ENCODE measurements at regions not wholly inside any gene's neighbourhood (a gene's known extent, or its start where the extent isn't known, plus 50 kb on each side); places are given as distances from the start of the nearest gene placed in this dataset.
A peak's percentile ranks its signal among the peaks of the same experiment; 100 is the strongest.
"Not testable (repeated sequence)": the region's sequence is repeated elsewhere in the genome, so short reads cannot be mapped to it uniquely, and the experiment has no call there.

DNA sequence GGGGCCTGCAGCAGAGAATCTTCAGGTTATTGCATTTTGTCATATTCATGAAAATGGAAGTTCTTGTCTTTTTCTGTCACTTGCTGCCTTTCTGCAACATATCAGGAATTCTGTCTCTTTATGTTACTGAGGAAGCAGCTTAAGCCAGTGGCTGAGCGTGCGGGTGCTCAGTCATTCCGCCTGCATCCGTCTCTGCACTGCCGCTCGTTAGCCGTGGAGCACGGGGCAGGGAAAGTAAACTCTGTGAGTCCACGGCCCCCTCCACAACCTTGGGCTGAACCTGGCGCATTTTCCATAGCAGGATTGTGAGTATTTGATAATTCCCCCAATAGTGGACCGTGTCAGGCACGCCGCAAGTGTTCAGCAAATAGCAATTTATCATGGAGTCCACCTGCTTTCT, 1007.7 kb downstream of the BRD1 start:
- DNase-seq (ENCODE audit: low spot score): no peak

DNA sequence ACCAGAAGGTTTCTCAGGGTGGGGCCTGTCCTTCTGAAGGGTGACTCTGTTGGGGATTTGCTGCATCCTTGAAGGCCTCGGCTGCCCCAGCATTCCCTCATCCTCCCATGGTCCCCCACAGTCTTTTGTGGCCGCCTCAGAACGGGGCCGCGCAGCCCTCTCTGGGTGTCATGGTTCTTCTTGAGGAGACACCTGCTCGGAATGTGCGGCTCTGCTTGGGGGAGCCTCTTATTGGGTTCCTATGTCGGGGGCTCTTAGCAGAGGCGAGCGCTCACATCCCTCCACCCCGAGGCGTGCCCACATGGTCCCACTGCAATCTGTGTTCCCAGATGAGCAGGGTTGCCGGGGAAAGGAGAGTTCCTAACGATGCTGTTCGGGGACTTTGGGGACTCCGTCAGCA, 1008.4 kb downstream of the BRD1 start:
- DNase-seq (ENCODE audit: low spot score): no peak

DNA sequence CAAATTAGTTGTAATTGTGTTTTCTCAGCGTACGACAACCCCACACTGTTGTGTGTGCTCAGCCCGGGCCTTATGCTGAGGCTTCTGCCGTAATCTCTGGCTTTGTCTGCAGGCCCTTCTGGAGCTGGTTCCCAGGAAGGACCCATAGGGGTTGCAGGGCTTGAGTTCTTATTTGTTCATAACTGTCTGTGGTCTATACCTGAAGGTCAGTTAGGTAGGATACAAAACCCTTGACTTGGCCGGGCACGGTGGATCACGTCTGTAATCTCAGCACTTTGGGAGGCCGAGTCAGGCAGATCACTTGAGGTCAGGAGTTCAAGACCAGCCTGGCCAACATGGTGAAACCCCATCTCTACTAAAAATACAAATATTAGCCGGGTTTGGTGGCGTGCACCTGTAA, 1010.2 kb downstream of the BRD1 start:
- DNase-seq (ENCODE audit: low spot score): not testable (repeated sequence)

DNA sequence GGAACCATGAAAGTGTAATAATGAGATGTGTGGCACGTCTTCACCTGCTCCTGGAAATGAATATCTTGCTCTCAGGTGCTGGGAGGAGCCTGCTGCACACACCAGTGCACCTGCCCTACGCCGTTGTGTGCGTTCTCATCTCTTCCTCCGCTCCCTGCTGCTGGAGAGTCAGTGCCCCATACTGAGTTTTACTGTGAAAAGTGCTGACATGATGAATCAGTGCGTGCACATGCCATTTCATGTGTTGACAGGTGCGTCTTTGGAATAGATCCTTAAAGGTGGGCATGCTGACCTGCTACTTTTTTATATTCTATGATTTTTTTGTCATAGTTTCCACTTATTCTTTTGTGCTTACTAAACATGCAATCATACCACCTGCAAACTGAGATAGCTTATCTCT, 1015.8 kb downstream of the BRD1 start:
- no peak for DNase-seq (ENCODE audit: low spot score)

DNA sequence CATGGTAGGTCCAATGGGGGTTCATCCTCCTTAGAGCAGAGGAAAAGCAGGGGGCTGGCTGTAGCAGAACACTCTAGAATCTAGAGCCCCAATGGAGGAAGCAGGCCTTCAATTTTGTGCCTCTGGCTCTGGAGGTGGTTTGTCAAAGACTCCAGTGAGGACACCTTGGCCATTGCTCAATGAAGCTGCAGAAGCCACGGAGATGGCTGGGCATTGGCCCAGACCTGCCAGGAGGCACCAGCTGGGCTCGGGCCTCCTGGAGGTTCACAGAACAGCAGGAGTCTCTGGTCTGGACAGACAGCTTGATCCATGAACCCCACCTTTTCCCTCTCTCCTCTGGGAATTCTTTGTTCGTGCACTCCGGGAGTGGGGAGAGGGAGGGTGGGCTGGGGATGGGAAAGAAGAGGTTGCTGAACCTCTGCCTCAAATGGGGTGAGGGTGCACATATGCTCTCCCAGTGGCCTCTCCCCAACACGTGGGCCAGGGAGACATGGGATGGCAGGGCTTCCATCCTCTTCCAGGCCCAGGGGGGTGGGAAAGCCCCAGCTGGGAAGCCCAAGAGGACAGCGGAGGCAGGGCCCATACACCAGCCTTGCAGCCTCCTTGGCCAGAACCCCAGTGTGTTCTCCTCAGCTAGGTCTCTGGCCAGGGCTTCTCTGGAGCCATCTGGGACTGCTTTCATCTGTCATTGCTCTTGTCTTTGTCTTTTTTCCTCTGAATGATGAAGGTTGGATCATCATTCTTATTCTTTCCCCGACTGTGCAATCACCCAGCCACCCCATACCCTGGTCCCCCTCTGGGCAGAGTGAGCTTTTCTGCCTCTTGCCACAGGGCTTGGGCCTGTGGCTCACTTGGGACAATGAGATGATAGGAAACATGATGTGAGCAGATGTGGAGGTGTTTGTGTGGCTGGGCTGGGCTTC, 1019.4 kb downstream of the BRD1 start:
- DNase-seq (ENCODE audit: low spot score): no peak

DNA sequence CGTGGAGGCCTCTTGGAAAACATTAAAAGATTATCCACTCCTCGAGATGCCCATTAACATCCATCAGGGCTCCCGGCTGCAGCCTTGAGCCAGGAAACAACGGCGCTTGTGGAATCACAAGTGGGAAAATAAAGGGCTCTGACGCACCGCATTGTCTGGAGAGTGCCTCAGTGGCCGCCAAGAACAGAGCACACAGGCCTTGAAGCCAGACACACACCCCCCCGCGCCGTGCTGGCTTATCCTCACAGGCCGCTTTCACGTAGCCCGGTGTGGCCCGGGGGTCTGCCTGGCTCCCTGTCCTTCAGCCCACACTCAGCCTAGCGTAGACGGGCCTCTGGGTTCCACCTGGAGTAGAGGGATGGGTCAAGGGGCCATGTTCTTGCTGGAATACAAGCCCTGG, 1020.5 kb downstream of the BRD1 start:
- DNase-seq (ENCODE audit: low spot score): peak; percentile 58

DNA sequence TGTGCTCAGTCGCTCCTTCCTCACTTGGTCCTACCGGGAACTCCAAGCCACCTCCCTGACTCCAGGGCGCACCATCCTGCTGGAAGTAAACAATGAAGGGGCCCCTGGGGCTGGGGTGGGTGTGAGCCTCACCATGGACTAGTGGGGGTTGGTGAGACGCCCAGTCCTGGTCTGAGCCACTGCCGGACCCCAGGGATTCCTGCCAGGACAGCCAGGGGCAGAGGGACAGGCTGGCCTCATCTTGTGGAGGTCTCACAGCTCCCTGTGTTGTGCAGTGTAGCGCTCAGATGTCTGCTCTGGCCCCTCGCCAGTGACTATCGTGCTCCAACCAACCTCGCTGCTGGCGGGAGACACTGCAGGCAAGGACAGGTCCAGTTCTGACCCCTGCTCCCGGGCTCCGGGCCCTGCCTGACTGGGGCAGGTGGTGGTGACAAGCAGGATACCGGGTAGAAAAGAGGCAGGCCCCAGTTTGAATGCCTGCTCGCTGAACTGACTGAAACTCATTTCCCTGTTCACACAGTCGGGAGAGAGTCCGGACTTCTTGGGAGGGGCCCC, 1021.4 kb downstream of the BRD1 start:
- DNase-seq (ENCODE audit: low spot score): no peak

DNA sequence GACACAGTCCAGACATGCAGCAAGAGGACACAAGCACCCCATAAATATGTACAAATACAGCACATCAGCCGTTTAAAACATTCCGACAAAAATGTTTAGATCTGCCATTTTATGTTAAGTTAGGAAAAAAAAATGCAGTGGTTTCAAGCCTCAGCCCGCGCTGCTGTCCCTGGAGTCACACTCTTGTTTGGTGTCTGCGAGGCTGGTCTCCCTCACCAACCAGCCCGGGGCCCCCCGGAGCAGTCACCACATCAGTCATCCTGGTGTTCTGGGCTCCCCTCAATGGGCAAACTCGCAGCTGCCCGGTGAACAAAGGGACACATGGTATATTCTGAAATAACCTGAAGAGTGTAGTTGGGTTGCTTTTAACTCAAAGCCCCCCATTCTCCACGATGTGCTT, 1022.2 kb downstream of the BRD1 start:
- no peak for DNase-seq (ENCODE audit: low spot score)

DNA sequence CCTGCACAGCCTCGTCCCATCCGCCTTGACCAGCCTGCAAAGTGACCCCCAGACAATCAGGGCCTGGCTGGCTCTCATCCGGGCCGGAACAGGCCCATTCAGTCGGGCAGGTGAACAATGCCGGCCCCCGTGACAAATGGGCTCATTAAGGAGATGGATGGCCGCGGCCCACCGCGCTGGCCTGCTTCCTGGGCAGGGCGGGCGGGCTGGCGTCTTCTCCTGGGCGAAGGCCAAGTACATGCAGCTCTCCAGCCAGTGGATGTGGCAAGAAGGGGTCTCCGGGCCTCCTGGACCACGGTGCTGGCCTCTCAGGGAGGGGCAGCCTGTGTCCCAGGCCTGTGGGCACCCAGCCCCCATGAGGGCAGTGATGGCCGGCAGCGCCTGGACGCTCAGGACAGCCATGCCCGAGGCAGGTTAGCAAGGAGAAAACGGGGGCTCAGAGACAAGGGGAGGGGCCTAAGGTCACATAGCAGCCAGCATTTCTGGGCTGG, 1022.8 kb downstream of the BRD1 start:
- no peak for DNase-seq (ENCODE audit: low spot score)

DNA sequence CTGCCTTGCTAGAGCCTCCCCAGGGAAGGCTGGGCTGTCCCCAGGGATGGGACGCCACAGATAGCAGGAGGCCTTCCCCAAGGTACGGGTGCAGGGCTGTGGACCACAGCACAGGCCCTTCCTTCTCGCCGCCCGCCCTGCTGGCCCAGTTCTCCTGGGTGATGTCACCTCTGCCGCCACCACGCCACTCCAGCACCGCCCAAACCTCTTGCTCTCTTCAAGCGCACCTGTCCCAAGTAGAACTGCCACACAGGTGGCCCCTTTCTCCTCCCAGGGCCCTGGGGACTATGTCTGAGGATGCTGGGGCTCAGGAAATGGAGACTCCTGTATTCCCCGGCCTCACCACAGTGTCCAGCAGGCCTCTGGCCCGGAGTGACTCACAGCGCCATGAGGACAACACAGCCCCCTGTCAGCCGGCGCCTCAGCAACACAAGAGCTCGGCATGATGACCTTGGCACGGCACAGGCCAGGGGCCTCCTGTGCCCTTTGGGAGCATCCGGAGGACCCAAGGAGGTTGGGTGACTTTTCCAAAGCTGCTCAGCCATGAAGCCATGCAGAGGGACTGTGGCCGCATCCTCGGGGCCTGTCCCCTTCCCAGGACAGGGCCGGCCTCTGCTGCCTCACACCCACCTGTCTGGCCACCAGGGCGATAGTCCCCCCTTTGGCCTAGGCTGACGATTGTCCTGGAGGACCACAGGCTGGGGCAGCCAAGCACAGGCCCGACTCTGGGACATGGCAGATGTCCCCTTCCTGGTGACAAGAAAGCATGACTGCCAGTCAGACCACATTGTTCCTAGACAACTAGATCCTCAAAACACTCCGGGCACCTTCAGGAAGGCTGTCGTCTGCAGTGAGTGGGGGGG, 1023.5 kb downstream of the BRD1 start:
- DNase-seq (ENCODE audit: low spot score): no peak

DNA sequence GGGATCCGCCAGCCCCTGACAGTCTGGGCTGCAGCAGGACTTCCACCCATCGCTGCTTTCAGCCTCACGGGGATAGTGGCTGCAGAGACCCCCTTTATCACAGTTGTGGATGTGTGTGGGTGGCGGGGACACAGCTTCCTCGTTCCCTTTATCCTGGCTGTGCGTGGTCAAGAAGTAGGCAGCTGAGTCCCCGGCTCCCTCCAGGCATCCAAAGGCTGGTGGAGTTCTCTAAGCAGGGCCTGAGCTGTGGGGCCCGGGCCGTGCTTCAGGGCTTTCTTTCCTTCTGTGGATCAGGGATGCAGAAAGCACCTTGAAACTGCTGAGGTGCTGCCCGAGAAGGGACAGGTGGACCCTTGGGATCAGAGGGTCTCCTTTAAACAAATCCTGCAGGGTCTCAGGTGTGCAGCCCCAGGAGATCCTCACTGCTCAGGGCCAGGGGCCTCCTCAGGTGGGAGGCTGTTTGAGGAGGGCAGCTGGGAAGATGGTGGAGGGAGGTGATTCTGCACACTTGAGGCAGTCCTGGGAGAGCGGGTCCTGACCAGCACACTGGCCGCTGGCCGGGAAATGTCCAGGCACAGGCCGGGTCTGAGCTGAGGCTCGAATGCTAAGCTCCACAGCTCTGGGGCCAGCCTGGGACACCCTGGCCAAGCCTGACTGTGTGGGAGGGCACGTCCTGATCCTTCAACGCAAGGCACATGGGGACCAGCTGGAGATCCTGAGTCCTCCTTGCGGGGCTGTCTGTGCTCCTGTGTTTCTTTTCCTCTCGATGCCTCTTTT, 1024.3 kb downstream of the BRD1 start:
- no peak for DNase-seq (ENCODE audit: low spot score)

DNA sequence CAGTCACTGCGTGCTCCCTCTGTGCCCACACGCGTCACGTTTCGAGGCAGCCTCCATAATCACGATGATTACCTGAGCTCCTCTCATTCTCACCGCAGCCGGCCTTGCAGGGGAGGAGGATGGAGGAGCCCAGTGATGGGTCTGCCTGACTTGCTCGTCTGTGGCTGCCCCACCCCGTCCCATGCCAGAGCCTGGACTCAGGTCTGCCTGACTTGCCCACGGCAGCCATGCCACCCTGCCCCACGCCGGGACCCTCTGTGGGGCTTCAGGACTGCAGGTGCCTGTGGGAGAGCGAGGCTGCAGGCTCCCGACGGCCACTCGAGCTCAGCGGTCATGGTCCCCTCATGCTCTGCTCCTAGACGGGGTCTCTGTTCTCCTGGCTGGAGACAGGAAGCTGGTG, 1025.1 kb downstream of the BRD1 start:
- DNase-seq (ENCODE audit: low spot score): no peak

DNA sequence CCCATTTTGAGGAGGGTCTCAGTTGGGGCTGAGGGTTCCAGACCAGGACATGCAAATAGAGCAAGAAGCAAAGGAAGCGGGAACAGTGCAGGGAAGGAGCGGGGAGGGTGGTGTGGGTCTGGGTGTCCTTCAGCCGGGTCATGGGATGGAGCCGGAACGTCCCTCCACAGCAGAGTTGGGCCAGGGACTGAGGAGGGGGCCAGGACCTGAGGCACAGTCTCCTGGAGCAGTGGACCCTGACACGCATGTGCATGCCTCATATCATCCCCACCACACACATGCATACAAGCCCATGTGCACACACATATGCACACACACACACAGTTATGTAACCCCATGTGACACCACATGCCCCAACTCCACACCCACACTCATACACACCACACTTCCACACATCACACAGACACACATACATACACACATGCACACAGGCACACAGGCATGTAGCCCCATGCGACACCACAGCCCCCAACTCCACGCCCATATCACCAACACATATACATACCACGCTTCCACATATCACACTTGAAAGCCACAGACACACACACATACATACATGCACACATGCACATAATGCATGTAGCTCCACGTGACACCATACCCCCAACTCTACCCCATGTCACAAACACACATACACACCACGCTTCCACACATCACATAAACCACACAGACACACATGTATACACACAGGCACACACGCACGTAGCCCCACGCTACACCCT, 1026.6 kb downstream of the BRD1 start:
- no peak for DNase-seq (ENCODE audit: low spot score)

DNA sequence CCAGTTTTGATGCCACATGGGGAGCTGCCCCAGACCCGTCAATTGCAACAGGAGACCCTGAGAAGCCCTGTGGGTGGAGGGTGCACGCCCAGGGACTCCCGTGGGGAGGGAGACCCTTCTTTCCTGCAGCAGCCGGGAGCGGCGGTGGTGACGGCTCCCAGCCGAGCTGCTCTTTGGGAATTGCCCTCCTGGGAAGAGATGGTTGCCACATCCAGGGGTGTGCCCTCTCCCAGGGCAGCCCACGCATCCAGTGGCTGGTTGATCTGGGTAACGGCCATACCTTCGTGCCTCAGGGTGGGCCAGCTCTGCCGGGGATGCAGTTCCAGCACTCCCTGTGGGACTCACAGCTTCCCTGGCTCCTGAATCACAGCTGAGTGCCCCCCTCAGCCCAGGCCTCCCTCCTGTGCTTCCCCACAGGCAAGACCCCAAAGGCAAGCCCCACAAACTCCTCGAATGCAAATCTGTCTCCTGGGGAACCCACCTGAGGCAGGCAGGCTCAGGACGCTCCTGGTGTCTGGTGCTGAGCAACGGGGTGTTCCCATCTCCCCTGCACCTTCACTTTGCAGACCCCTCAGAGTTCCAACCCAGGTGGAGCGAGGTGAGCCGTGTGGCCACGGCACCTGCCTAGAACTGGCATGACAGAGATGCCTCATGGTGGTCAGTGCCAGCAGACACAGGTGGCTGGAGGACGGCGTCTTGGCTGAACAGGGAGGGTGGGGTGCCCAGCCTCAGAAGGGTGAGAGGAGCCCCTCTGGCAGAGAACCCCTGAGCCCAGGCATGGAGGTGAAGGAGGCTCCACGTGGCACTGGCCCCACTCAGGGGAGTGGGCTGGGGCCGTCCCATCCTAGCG, 1027.4 kb downstream of the BRD1 start:
- no peak for DNase-seq (ENCODE audit: low spot score)

DNA sequence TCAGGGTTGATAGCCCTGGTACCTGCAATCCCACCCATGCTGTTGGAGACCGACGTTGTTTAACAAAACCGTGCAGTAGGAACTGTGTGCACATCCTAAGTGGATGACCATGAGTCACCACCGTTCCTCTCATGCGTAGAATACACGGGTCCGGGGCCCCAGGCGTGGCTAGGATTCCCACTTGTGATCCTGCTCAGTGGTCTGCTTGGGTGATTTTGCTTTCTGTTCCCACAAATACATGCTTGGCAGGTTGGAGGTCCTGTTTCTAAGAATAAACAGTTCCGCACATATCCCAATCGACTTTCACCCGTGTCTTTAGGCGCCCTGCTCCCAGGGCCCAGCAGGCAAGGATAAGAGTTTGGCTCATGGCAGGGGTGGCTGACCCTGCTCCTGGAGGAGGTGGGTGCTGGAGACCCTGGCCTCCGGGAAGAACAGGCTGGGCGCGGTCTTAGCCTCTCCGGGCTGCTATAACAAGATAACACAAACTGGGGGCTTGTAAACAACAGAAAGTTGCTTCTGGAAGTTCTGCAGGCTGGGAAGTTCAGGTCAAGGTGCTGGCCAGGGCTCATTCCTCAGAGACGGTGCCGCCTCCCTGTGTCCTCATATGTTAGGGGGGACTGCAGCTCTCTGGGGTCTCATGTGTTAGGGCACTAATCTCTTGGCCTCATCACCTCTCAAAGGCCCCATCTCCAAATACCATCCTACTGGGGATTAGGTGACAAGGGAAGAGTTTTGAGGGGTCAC, 1028.3 kb downstream of the BRD1 start:
- DNase-seq (ENCODE audit: low spot score): no peak

DNA sequence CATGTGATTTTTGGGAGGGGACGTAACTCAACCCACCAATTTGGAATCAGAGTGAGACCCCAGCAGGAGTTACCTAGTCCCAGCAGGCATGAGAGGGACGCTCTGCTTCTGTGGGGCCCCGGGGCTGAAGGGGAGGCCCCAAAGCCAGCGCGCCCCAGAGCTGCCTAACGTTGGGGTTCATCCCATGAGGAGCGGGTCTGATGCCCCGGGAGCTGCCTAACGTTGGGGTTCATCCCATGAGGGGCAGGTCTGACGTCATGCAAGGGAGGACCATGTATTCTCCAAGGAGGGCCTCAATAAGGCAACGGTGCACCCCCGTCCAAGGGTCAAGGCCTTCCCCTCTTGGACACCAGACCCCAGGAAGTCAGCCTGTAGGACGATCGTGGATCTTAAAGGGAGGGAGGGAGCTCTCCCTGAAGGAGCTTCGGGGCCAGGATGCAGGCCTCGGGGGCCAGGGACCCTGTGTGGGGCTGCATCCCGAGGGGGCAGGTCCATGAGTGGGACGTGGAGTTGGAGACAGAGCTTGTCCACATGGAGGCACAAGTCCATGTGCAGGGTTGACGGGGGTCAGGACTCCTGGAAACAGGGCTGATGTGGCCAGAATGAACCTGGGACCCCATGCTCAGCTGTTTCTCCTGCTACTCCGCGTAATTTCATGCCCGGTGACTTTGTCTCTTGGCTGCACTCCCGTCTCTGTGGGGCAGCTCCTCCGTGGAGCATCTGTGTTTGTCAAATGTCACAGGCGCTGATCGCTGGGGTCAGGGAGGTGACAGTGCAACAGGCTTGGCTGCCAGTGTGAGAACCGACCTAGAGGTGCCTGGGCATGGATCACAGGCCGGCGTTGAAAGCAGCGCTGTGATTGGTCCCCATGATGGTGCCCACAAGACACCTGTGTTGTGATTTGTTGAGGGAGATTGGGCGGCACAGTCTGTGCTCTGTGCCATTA, 1029.1 kb downstream of the BRD1 start:
- DNase-seq (ENCODE audit: low spot score): no peak

DNA sequence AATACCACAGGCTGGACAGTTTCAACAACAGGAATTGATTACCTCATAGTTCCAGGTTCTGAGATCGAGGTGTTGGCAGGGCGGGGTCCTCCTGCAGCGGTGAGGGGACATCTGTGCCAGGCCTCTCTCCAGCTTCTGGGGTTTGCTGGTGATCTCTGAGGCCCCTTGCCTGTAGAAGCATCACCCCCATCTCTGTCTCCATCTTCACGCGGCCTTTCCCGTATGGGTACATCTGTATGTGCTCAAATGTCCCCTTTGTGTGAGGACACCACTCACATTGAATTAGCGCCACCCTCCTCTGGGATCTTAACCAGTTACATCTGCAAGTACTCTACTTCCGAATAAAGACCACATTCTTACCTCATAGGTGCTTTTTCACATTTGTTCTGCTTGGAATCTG, 1029.9 kb downstream of the BRD1 start:
- no peak for DNase-seq (ENCODE audit: low spot score)

DNA sequence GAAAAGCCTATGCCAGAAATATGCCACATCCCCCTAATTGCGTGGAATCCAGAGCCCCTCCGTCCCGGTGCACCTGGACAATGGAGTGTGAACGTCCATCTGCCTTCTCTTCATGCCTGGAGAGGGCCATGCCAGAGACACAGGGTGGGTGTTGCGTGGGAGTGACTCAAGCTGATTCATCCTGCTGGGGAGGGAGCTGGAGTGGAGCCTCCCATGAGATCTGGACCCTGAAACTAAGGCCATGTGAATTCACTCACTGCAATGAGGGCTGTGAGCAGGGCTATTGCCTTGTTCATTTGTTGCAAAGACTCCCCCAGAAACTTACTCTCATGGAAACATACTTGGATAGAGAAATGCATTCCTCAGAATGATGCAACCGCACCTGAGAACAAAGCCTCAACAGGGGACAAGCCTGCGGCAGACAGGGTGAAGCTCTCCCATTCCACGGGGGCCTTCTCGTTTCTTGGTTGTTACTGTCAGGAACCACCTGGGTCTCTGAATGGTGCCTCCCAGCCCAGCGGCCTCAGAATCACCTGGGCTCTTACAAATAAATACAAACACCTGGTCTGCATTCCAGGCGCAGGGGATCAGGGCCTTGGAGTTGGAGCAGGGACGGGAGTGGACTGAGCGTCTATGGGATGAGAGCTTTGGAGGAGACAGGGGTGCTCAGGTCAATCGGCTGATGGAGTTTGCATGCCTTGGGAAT, 1031.2 kb downstream of the BRD1 start:
- no peak for DNase-seq (ENCODE audit: low spot score)

All from putamen (tissue), 1 donor.